GM19023 (cell line): ENCODE measurements at regions not wholly inside any gene's neighbourhood (a gene's known extent, or its start where the extent isn't known, plus 50 kb on each side); places are given as distances from the start of the nearest gene placed in this dataset.

Experiments used
- ATAC-seq: cut with Tn5 transposase; IDR thresholded peaks from one replicate; pipeline ENCODE4 v1.9.1; 2021; ENCODE audit warnings: mild to moderate bottlenecking, moderate library complexity; ENCODE audit not compliant: unreplicated experiment

GRCh38 chr12:47561746-47562145 lies 144.1 kb downstream of the RPAP3 start:
- ATAC-seq = no peak

- no peak for ATAC-seq
These were observed 145.4 kb downstream of the RPAP3 start for GRCh38 chr12:47560415-47560814.

- ATAC-seq = no peak
These were observed 147.0 kb downstream of the RPAP3 start for GRCh38 chr12:47558625-47559345.

- no peak for ATAC-seq
These were observed 148.4 kb downstream of the RPAP3 start for GRCh38 chr12:47557386-47557785.

GRCh38 chr12:47556261-47557030 lies 149.4 kb downstream of the RPAP3 start:
- ATAC-seq = no peak

- ATAC-seq = no peak
These were observed 151.7 kb downstream of the RPAP3 start for GRCh38 chr12:47554046-47554653.

GRCh38 chr12:47553266-47553665 lies 152.6 kb downstream of the RPAP3 start:
- no peak for ATAC-seq

GRCh38 chr12:47551426-47551851 lies 154.4 kb downstream of the RPAP3 start:
- ATAC-seq = no peak

- no peak for ATAC-seq
These were observed 156.6 kb downstream of the RPAP3 start for GRCh38 chr12:47549258-47549657.

- no peak for ATAC-seq
These were observed 157.4 kb downstream of the RPAP3 start for GRCh38 chr12:47548401-47548800.

- no peak for ATAC-seq
These were observed 158.8 kb downstream of the RPAP3 start for GRCh38 chr12:47547077-47547476.

- ATAC-seq = no peak
These were observed 159.8 kb downstream of the RPAP3 start for GRCh38 chr12:47545938-47546609.

GRCh38 chr12:47534695-47535094 lies 171.1 kb downstream of the RPAP3 start:
- no peak for ATAC-seq

- no peak for ATAC-seq
These were observed 175.8 kb downstream of the RPAP3 start for GRCh38 chr12:47530050-47530449.

- no peak for ATAC-seq
These were observed 178.0 kb downstream of the RPAP3 start for GRCh38 chr12:47527816-47528215.

GRCh38 chr12:47520029-47520428 lies 185.8 kb downstream of the RPAP3 start:
- ATAC-seq = no peak

GRCh38 chr12:47517122-47517521 lies 188.7 kb downstream of the RPAP3 start:
- no peak for ATAC-seq

- no peak for ATAC-seq
These were observed 196.4 kb downstream of the RPAP3 start for GRCh38 chr12:47509398-47509851.

- ATAC-seq = no peak
These were observed 198.6 kb downstream of the RPAP3 start for GRCh38 chr12:47507221-47507620.

GRCh38 chr12:47504775-47505446 lies 200.9 kb downstream of the RPAP3 start:
- ATAC-seq = no peak

- ATAC-seq = no peak
These were observed 212.0 kb downstream of the RPAP3 start for GRCh38 chr12:47493801-47494200.
